GM12878 (cell line): ENCODE measurements at regions not wholly inside any gene's neighbourhood (a gene's known extent, or its start where the extent isn't known, plus 50 kb on each side); places are given as distances from the start of the nearest gene placed in this dataset.

Experiments used
- ATAC-seq: fragments of 200-7000 bp; cut with Tn5 transposase; 3 replicates; pipeline ENCODE4 v1.9.1; 2020; ENCODE audit warnings: mild to moderate bottlenecking, moderate library complexity
- BruUV-seq: library from RNA; stranded (reverse); fragments of 400-500 nt; replicated peaks from 2 replicates; lab custom pipeline; 2021; lab: Mats Ljungman, UMichigan
- CTCF ChIA-PET: fragments of 300-600 bp; sonication (Branson Sonifier 250); formaldehyde crosslinking; extraction: SDS; loops from one replicate; lab custom pipeline; 2021; ENCODE audit warnings: inconsistent platforms; lab: Yijun Ruan, JAX
- POLR2A ChIA-PET: fragments of 350-600 bp; formaldehyde crosslinking; extraction: SDS; loops from one replicate; lab custom pipeline; 2021; ENCODE audit warnings: inconsistent platforms; lab: Charles Lee
- RAD21 ChIA-PET: fragments of 300-600 bp; sonication (Branson Sonifier 250); formaldehyde crosslinking; loops from one replicate; lab custom pipeline; 2023; ENCODE audit warnings: antibody characterized with exemption; ENCODE audit not compliant: unreplicated experiment; lab: Charles Lee
- SMC1A ChIA-PET: fragments of 300-600 bp; sonication (Branson Sonifier 250); formaldehyde crosslinking; loops from one replicate; lab custom pipeline; 2023; ENCODE audit not compliant: unreplicated experiment, uncharacterized antibody; lab: Charles Lee
- DNase-seq: peaks from one replicate; pipeline ENCODE4 v3.0.0-alpha.2; 2011; ENCODE audit warnings: low read depth, low spot score
- FAIRE-seq: peaks from 3 replicates; lab custom pipeline; 2011; peaks lifted over from hg19 to GRCh38; lab: Jason Lieb, UNC
- H2AFZ ChIP-seq: 2 replicates; pipeline ENCODE4 v1.6.0; 2011; ENCODE audit warnings: low read depth, low read length, control low read depth; ENCODE audit not compliant: control insufficient read depth
- H3K27ac ChIP-seq: 2 replicates; pipeline ENCODE4 v1.5.1; 2011; ENCODE audit warnings: control low read depth; ENCODE audit not compliant: control insufficient read depth, insufficient read depth
- H3K27me3 ChIP-seq, 2 experiments: replicated peaks in 1 of 2; 2 replicates each; pipeline versions ENCODE4 v1.6.0 to v1.6.1; 2011; ENCODE audit warnings: low read length in 1 of 2; ENCODE audit not compliant: control insufficient read depth in 2 of 2, insufficient read depth in 2 of 2
- H3K36me3 ChIP-seq, 2 experiments: 2 replicates each; pipeline ENCODE4 v1.5.1; 2011; ENCODE audit warnings: low read length in 1 of 2; ENCODE audit not compliant: control insufficient read depth in 2 of 2, insufficient read depth in 2 of 2
- H3K4me1 ChIP-seq: 2 replicates; pipeline ENCODE4 v1.6.1; 2011; ENCODE audit warnings: mild to moderate bottlenecking, low read length, moderate library complexity, mixed read lengths; ENCODE audit not compliant: control insufficient read depth, insufficient read depth
- H3K4me2 ChIP-seq: 2 replicates; pipeline ENCODE4 v1.6.0; 2011; ENCODE audit warnings: control low read depth; ENCODE audit not compliant: control insufficient read depth, insufficient read depth
- H3K4me3 ChIP-seq: fragments of 200-600 bp; sonication (generic); 2 replicates; pipeline ENCODE4 v1.5.1; 2016
- H3K79me2 ChIP-seq: 2 replicates; pipeline ENCODE4 v1.6.0; 2011; ENCODE audit warnings: low read length; ENCODE audit not compliant: control insufficient read depth, insufficient read depth
- H3K9ac ChIP-seq: 2 replicates; pipeline ENCODE4 v1.8.0; 2011; ENCODE audit warnings: low read length, control low read depth, mixed read lengths; ENCODE audit not compliant: control insufficient read depth, insufficient read depth
- H3K9me3 ChIP-seq: replicated peaks from 3 replicates; pipeline ENCODE4 v1.5.1; 2011; ENCODE audit warnings: mild to moderate bottlenecking, low read length; ENCODE audit not compliant: control insufficient read depth, insufficient read depth
- H4K20me1 ChIP-seq: 2 replicates; pipeline ENCODE4 v1.6.0; 2011; ENCODE audit not compliant: control insufficient read depth, insufficient read depth
- CREM ChIP-seq: IDR thresholded peaks from 2 replicates; pipeline ENCODE4 v1.6.1; 2014; ENCODE audit warnings: antibody characterized with exemption, low read depth
- CUX1 ChIP-seq: IDR thresholded peaks from 2 replicates; pipeline ENCODE4 v1.6.1; 2012; ENCODE audit warnings: improper control_type of control experiment, low read depth, low read length; ENCODE audit not compliant: insufficient replicate concordance
- HCFC1 ChIP-seq: fragments of 150-350 bp; IDR thresholded peaks from 2 replicates; pipeline ENCODE4 v1.6.1; 2014; ENCODE audit warnings: low read length
- MLLT1 ChIP-seq: fragments of 450-650 bp; IDR thresholded peaks from 2 replicates; pipeline ENCODE4 v1.6.1; 2016; ENCODE audit warnings: mild to moderate bottlenecking
- NKRF ChIP-seq: fragments of 450-650 bp; conservative IDR thresholded peaks from 2 replicates; pipeline ENCODE4 v1.6.1; 2017; ENCODE audit warnings: mild to moderate bottlenecking, moderate library complexity
- RAD21 ChIP-seq: IDR thresholded peaks from 2 replicates; pipeline ENCODE4 v1.6.1; 2011; ENCODE audit warnings: mild to moderate bottlenecking, low read depth, low read length, moderate library complexity; ENCODE audit not compliant: insufficient read depth
- ZBTB11 ChIP-seq: fragments of 450-650 bp; formaldehyde crosslinking; IDR thresholded peaks from 2 replicates; pipeline ENCODE4 v1.5.0; 2022; ENCODE audit warnings: mild to moderate bottlenecking, missing genetic modification characterization
- WGBS: methylation state at CpG from one replicate; pipeline ENCODE4 v1.1.6; 2016; ENCODE audit warnings: low lambda C conversion rate; ENCODE audit not compliant: insufficient replicate concordance, insufficient coverage; ENCODE audit errors: missing lambda C conversion rate; 5-methylcytosine and 5-hydroxymethylcytosine counted together
- in situ Hi-C: fragments of 300-500 bp; cut with MboI; formaldehyde crosslinking; loops from 9 replicates; pipeline ENCODE4 v1.14.3; 2018; ENCODE audit warnings: mixed read lengths
- intact Hi-C: fragments of 100-400 bp; cut with micrococcal nuclease; formaldehyde crosslinking; loops from one replicate; pipeline ENCODE4 v1.14.2; 2022; ENCODE audit not compliant: unreplicated experiment

- Histone ChIP-seq H2AFZ (no peak overlapping the region), H3K27me3 (no peaks in the 10 kb centered on the region), H3K4me1 (no peaks in the 10 kb centered on the region), H3K79me2 (no peaks in the 10 kb centered on the region), H3K9ac (no peak overlapping the region), H3K9me3 (no peaks in the 10 kb centered on the region), H3K27ac (no peak overlapping the region), H3K4me3 (no peak overlapping the region), H4K20me1 (no peaks in the 10 kb centered on the region), H3K4me2 (no peak overlapping the region), H3K36me3 (no peaks in the 10 kb centered on the region)
- POLR2A ChIA-PET = no interaction called here
- FAIRE-seq = no peak
- 28% methylated on average over 4 of the region's 4 CpGs for WGBS
- no peak for ATAC-seq
- in situ Hi-C loops (no loop called here), intact Hi-C loops (no loop called here)
- no peak for TF ChIP-seq RAD21
- no peak for TF ChIP-seq MLLT1
- no peak for TF ChIP-seq CUX1
- no peak for TF ChIP-seq ZBTB11 (CRISPR knock-in tag)
- TF ChIP-seq CREM = no peak
- TF ChIP-seq NKRF = no peak
- no peak for TF ChIP-seq HCFC1
- DNase-seq = no peak
- SMC1A ChIA-PET = no interaction called here
- no TSS peak for BruUV-seq
- CTCF ChIA-PET = no interaction called here
- RAD21 ChIA-PET = no interaction called here
Measured at GRCh38 chr14:96690713-96691383, 106.3 kb upstream of the VRK1 start.
